ENCODE measurements at regions not wholly inside any gene's neighbourhood (a gene's known extent, or its start where the extent isn't known, plus 50 kb on each side); places are given as distances from the start of the nearest gene placed in this dataset.

DNA sequence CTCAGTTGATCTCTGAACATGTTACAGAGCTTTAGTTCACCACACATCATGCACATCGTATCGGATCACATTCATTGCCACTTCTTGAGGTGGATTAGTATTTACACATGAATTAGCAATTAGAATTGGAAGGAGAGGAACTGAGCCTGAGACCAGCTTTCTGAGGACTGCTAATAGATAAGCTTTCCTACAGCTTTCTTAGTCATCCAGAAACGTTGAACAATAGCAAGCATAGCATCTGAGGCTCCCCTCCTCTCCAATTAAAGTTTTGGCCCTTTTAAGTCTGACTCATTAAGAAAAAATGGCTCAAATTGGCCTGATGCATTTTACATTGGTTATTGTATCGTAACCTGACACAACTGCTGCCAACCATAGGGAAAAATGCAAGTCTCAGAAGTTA is 1130.4 kb downstream of the CDH8 start:
- TF ChIP-seq CTCF (IDR thresholded peaks at IDR 0.05), result no peak
- TF ChIP-seq POLR2A (IDR thresholded peaks at IDR 0.05), result no peak

Measured in lower leg skin (tissue), 3 donors.